ENCODE measurements at regions not wholly inside any gene's neighbourhood (a gene's known extent, or its start where the extent isn't known, plus 50 kb on each side); places are given as distances from the start of the nearest gene placed in this dataset.
"Not testable (repeated sequence)": the region's sequence is repeated elsewhere in the genome, so short reads cannot be mapped to it uniquely, and the experiment has no call there.

GRCh38 chr5:38135486-38136039 is 122.8 kb upstream of the EGFLAM start:
- H3K4me3 ChIP-seq (ENCODE audit: low read depth, low read length): no peak overlapping the region
- DNase-seq (ENCODE audit: low read depth): no peak
- no peak for TF ChIP-seq CTCF (IDR thresholded peaks at IDR 0.05; ENCODE audit: insufficient read depth, low read length)

GRCh38 chr5:38134810-38135209 is 123.5 kb upstream of the EGFLAM start:
- no peak for DNase-seq (ENCODE audit: low read depth)
- no peak overlapping the region for H3K4me3 ChIP-seq (ENCODE audit: low read depth, low read length)
- TF ChIP-seq CTCF (IDR thresholded peaks at IDR 0.05; ENCODE audit: insufficient read depth, low read length): no peak

GRCh38 chr5:38134294-38134693 is 124.1 kb upstream of the EGFLAM start:
- DNase-seq (ENCODE audit: low read depth); H3K4me3 ChIP-seq (ENCODE audit: low read depth, low read length): not testable (repeated sequence)

GRCh38 chr5:38131686-38132085 is 126.7 kb upstream of the EGFLAM start:
- no peak for TF ChIP-seq CTCF (IDR thresholded peaks at IDR 0.05; ENCODE audit: insufficient read depth, low read length)
- no peak for DNase-seq (ENCODE audit: low read depth)
- H3K4me3 ChIP-seq (ENCODE audit: low read depth, low read length): no peak overlapping the region

- no peak overlapping the region for H3K4me3 ChIP-seq (ENCODE audit: low read depth, low read length)
- TF ChIP-seq CTCF (IDR thresholded peaks at IDR 0.05; ENCODE audit: insufficient read depth, low read length): no peak
- DNase-seq (ENCODE audit: low read depth): no peak
Measured at GRCh38 chr5:38124321-38124720, 134.0 kb upstream of the EGFLAM start.

GRCh38 chr5:38121420-38121819 is 136.9 kb upstream of the EGFLAM start:
- DNase-seq (ENCODE audit: low read depth): no peak

GRCh38 chr5:38119836-38120235 is 138.5 kb upstream of the EGFLAM start:
- DNase-seq (ENCODE audit: low read depth): no peak
- no peak overlapping the region for H3K4me3 ChIP-seq (ENCODE audit: low read depth, low read length)
- TF ChIP-seq CTCF (IDR thresholded peaks at IDR 0.05; ENCODE audit: insufficient read depth, low read length): no peak

More at GRCh38 chr5:38121420-38121819, 136.9 kb upstream of the EGFLAM start:
- no peak overlapping the region for H3K4me3 ChIP-seq (ENCODE audit: low read depth, low read length)
- TF ChIP-seq CTCF (IDR thresholded peaks at IDR 0.05; ENCODE audit: insufficient read depth, low read length): no peak

All from fibroblast of the aortic adventitia (primary cell).